H9 (cell line): ENCODE measurements at regions not wholly inside any gene's neighbourhood (a gene's known extent, or its start where the extent isn't known, plus 50 kb on each side); places are given as distances from the start of the nearest gene placed in this dataset.

Experiments used
- DNase-seq: peaks from one replicate; pipeline ENCODE4 v3.0.0-alpha.2; 2017
- H2AFZ ChIP-seq: one replicate; pipeline ENCODE4 v1.6.1; 2013; ENCODE audit warnings: mild to moderate bottlenecking, low read length, control low read depth, moderate library complexity
- H2AK5ac ChIP-seq: 2 replicates; pipeline ENCODE4 v1.6.1; 2013; ENCODE audit warnings: low read length, control low read depth, mixed read lengths; ENCODE audit not compliant: insufficient read length
- H2BK120ac ChIP-seq: one replicate; pipeline ENCODE4 v1.6.1; 2013; ENCODE audit warnings: low read depth, mild to moderate bottlenecking, low read length, control low read depth, inconsistent platforms; ENCODE audit not compliant: poor library complexity, severe bottlenecking
- H2BK12ac ChIP-seq: 2 replicates; pipeline ENCODE4 v1.6.1; 2013; ENCODE audit warnings: low read length, control low read depth, mixed read lengths, low read depth; ENCODE audit not compliant: insufficient read length
- H2BK15ac ChIP-seq: 2 replicates; pipeline ENCODE4 v1.6.1; 2013; ENCODE audit warnings: low read depth, low read length, control low read depth
- H2BK20ac ChIP-seq: one replicate; pipeline ENCODE4 v1.6.1; 2013; ENCODE audit warnings: low read depth, mild to moderate bottlenecking, low read length, control low read depth, inconsistent platforms; ENCODE audit not compliant: poor library complexity, severe bottlenecking
- H2BK5ac ChIP-seq: 2 replicates; pipeline ENCODE4 v1.6.1; 2013; ENCODE audit warnings: low read length, control low read depth, mixed read lengths; ENCODE audit not compliant: insufficient read length
- H3K14ac ChIP-seq: 2 replicates; pipeline ENCODE4 v1.6.1; 2013; ENCODE audit warnings: low read length, control low read depth; ENCODE audit not compliant: insufficient read depth
- H3K18ac ChIP-seq: 2 replicates; pipeline ENCODE4 v1.6.1; 2013; ENCODE audit warnings: low read depth, mild to moderate bottlenecking, mixed read lengths, low read length, control low read depth; ENCODE audit not compliant: insufficient read length
- H3K23ac ChIP-seq: 2 replicates; pipeline ENCODE4 v1.6.1; 2013; ENCODE audit warnings: low read length, control low read depth, mixed read lengths, low read depth; ENCODE audit not compliant: insufficient read length
- H3K23me2 ChIP-seq: 2 replicates; pipeline ENCODE4 v1.6.1; 2013; ENCODE audit warnings: low read depth, mild to moderate bottlenecking, mixed read lengths, low read length, control low read depth; ENCODE audit not compliant: insufficient read length, poor library complexity, severe bottlenecking
- H3K27ac ChIP-seq: 2 replicates; pipeline ENCODE4 v1.5.1; 2013; ENCODE audit warnings: low read length, control low read depth, mixed read lengths, low read depth; ENCODE audit not compliant: insufficient read length
- H3K27me3 ChIP-seq: 2 replicates; pipeline ENCODE4 v1.6.1; 2013; ENCODE audit warnings: low read length, control low read depth, inconsistent platforms; ENCODE audit not compliant: insufficient read depth
- H3K4ac ChIP-seq: 2 replicates; pipeline ENCODE4 v1.6.1; 2013; ENCODE audit warnings: low read depth, mild to moderate bottlenecking, control low read depth, inconsistent platforms, low read length, moderate library complexity
- H3K4me1 ChIP-seq: 2 replicates; pipeline ENCODE4 v1.6.1; 2013; ENCODE audit warnings: low read length, control low read depth, inconsistent platforms; ENCODE audit not compliant: insufficient read depth
- H3K4me2 ChIP-seq: 2 replicates; pipeline ENCODE4 v1.6.1; 2013; ENCODE audit warnings: low read length, control low read depth, mixed read lengths; ENCODE audit not compliant: insufficient read length, insufficient read depth
- H3K56ac ChIP-seq: 2 replicates; pipeline ENCODE4 v1.6.1; 2013; ENCODE audit warnings: low read depth, mild to moderate bottlenecking, mixed read lengths, low read length, control low read depth; ENCODE audit not compliant: insufficient read length
- H3K79me1 ChIP-seq: 2 replicates; pipeline ENCODE4 v1.6.1; 2013; ENCODE audit warnings: low read depth, mild to moderate bottlenecking, moderate library complexity, low read length, control low read depth, inconsistent platforms; ENCODE audit not compliant: insufficient read depth, poor library complexity, severe bottlenecking
- H3K79me2 ChIP-seq: 2 replicates; pipeline ENCODE4 v1.6.1; 2013; ENCODE audit warnings: low read length, control low read depth, inconsistent platforms; ENCODE audit not compliant: insufficient read depth
- H3K9ac ChIP-seq: 2 replicates; pipeline ENCODE4 v1.6.1; 2013; ENCODE audit warnings: low read length, control low read depth, mixed read lengths; ENCODE audit not compliant: insufficient read length; ENCODE audit errors: extremely low read depth
- H3K9me3 ChIP-seq: one replicate; pipeline ENCODE4 v1.6.1; 2013; ENCODE audit warnings: low read depth, low read length, inconsistent platforms; ENCODE audit not compliant: control insufficient read depth
- H3T11ph ChIP-seq: one replicate; pipeline ENCODE4 v1.6.1; 2013; ENCODE audit warnings: mild to moderate bottlenecking, low read length, control low read depth, inconsistent platforms
- H4K20me1 ChIP-seq: one replicate; pipeline ENCODE4 v1.6.1; 2013; ENCODE audit not compliant: control insufficient read depth, insufficient read length, insufficient read depth
- H4K5ac ChIP-seq: 2 replicates; pipeline ENCODE4 v1.6.1; 2013; ENCODE audit warnings: low read depth, mild to moderate bottlenecking, mixed read lengths, low read length, control low read depth; ENCODE audit not compliant: insufficient read length
- H4K8ac ChIP-seq: replicated peaks from 2 replicates; pipeline ENCODE4 v1.6.1; 2013; ENCODE audit warnings: low read length, control low read depth, mixed read lengths, low read depth; ENCODE audit not compliant: insufficient read length
- H4K91ac ChIP-seq: 2 replicates; pipeline ENCODE4 v1.6.1; 2013; ENCODE audit warnings: low read depth, mild to moderate bottlenecking, moderate library complexity, mixed read lengths, low read length, control low read depth; ENCODE audit not compliant: insufficient read length
- H3K27ac Mint-ChIP-seq, 3 experiments: 2 replicates in 2 of 3; 3 replicates in 1 of 3; pipeline ENCODE4 v1.8.0; 2020 to 2021; ENCODE audit warnings: mixed read lengths in 3 of 3, mild to moderate bottlenecking in 1 of 3, moderate library complexity in 1 of 3
- H3K27me3 Mint-ChIP-seq: 2 replicates; pipeline ENCODE4 v1.8.0; 2021; ENCODE audit warnings: low read depth, mild to moderate bottlenecking, moderate library complexity, mixed read lengths
- H3K36me3 Mint-ChIP-seq, 3 experiments: 2 replicates in 2 of 3; 3 replicates in 1 of 3; pipeline ENCODE4 v1.8.0; 2020 to 2021; ENCODE audit warnings: low read depth in 3 of 3, mixed read lengths in 3 of 3; ENCODE audit not compliant: insufficient read depth in 1 of 3
- H3K4me1 Mint-ChIP-seq, 2 experiments: 2 replicates each; pipeline ENCODE4 v1.8.0; 2020; ENCODE audit warnings: mixed read lengths in 2 of 2
- H3K4me3 Mint-ChIP-seq, 2 experiments: 2 replicates in 1 of 2; 3 replicates in 1 of 2; pipeline ENCODE4 v1.8.0; 2020 to 2021; ENCODE audit warnings: mild to moderate bottlenecking in 2 of 2, mixed read lengths in 2 of 2, moderate library complexity in 1 of 2
- H3K9me3 Mint-ChIP-seq, 2 experiments: 2 replicates in 1 of 2; 3 replicates in 1 of 2; pipeline ENCODE4 v1.8.0; 2020; ENCODE audit warnings: mild to moderate bottlenecking in 2 of 2, mixed read lengths in 2 of 2, moderate library complexity in 1 of 2
- WGBS: extraction: QIAGEN DNeasy Blood & Tissue Kit; methylation state at CpG from one replicate; pipeline ENCODE4 v1.1.7; 2013; ENCODE audit warnings: missing lambda C conversion rate, low lambda C conversion rate, mixed read lengths; ENCODE audit not compliant: insufficient read length; ENCODE audit errors: extremely low coverage; 5-methylcytosine and 5-hydroxymethylcytosine counted together
- TF ChIP-seq, protein P1 (sequence below): fragments of 200-600 bp; sonication (generic); conservative IDR thresholded peaks from 3 replicates; pipeline ENCODE4 v1.8.0; 2021; ENCODE audit warnings: antibody characterized with exemption, mild to moderate bottlenecking

GRCh38 chr9:26669701-26670670 lies 222.6 kb downstream of the CAAP1 start:
- Histone ChIP-seq H3K4me2 (no peak overlapping the region), H3K23me2 (no peaks in the 10 kb centered on the region), H3K18ac (no peak overlapping the region), H3K14ac (no peak overlapping the region), H3K79me1 (no peaks in the 10 kb centered on the region), H4K20me1 (no peaks in the 10 kb centered on the region), H3K9me3 (no peaks in the 10 kb centered on the region), H3T11ph (no peak overlapping the region), H3K9ac (no peak overlapping the region), H3K4me1 (no peaks in the 10 kb centered on the region), H3K79me2 (no peaks in the 10 kb centered on the region), H3K4ac (no peak overlapping the region), H4K91ac (no peak overlapping the region), H2AFZ (no peak overlapping the region), H2BK120ac (no peak overlapping the region), H3K56ac (no peak overlapping the region), H4K5ac (no peak overlapping the region), H2BK20ac (no peak overlapping the region), H2AK5ac (no peak overlapping the region), H2BK15ac (no peak overlapping the region), H4K8ac (no peak overlapping the region), H3K27me3 (no peaks in the 10 kb centered on the region), H3K23ac (no peak overlapping the region), H2BK12ac (no peak overlapping the region), H2BK5ac (no peak overlapping the region), H3K27ac (no peak overlapping the region)
- TF ChIP-seq, protein P1, sequence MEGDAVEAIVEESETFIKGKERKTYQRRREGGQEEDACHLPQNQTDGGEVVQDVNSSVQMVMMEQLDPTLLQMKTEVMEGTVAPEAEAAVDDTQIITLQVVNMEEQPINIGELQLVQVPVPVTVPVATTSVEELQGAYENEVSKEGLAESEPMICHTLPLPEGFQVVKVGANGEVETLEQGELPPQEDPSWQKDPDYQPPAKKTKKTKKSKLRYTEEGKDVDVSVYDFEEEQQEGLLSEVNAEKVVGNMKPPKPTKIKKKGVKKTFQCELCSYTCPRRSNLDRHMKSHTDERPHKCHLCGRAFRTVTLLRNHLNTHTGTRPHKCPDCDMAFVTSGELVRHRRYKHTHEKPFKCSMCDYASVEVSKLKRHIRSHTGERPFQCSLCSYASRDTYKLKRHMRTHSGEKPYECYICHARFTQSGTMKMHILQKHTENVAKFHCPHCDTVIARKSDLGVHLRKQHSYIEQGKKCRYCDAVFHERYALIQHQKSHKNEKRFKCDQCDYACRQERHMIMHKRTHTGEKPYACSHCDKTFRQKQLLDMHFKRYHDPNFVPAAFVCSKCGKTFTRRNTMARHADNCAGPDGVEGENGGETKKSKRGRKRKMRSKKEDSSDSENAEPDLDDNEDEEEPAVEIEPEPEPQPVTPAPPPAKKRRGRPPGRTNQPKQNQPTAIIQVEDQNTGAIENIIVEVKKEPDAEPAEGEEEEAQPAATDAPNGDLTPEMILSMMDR, result no peak
- DNase-seq, result no peak
- no peak overlapping the region for H3K4me3 Mint-ChIP-seq
- H3K4me1 Mint-ChIP-seq, result peaks cover 7 to 9% of the 10 kb centered on the region in 2 experiments
- no peaks in the 10 kb centered on the region; a peak in 1 of 7 replicates for H3K36me3 Mint-ChIP-seq
- H3K9me3 Mint-ChIP-seq, result peaks cover 0 to under 1% of the 10 kb centered on the region in 2 experiments; a peak in 2 of 5 replicates
- H3K27ac Mint-ChIP-seq, result peak overlapping the region in 2 of 3 experiments; percentile 46 to 83; a peak in 3 of 7 replicates
- no CpG with 5 or more reads among the region's 5 CpGs for WGBS
- no peaks in the 10 kb centered on the region for H3K27me3 Mint-ChIP-seq
